LNCaP clone FGC (cell line): ENCODE measurements at regions not wholly inside any gene's neighbourhood (a gene's known extent, or its start where the extent isn't known, plus 50 kb on each side); places are given as distances from the start of the nearest gene placed in this dataset.

Experiments used
- DNase-seq: peaks from one replicate; pipeline ENCODE4 v3.0.0-alpha.2; 2011; ENCODE audit warnings: low read depth
- H3K4me3 ChIP-seq: 2 replicates; pipeline ENCODE4 v1.5.1; 2011; ENCODE audit warnings: mild to moderate bottlenecking, low read depth, low read length, control low read depth
- TF ChIP-seq, protein P1 (sequence below): IDR thresholded peaks from 2 replicates; pipeline ENCODE4 v1.5.1; 2012; ENCODE audit warnings: mild to moderate bottlenecking; ENCODE audit not compliant: control insufficient read depth, insufficient read depth; ENCODE audit errors: extremely low read depth

DNA sequence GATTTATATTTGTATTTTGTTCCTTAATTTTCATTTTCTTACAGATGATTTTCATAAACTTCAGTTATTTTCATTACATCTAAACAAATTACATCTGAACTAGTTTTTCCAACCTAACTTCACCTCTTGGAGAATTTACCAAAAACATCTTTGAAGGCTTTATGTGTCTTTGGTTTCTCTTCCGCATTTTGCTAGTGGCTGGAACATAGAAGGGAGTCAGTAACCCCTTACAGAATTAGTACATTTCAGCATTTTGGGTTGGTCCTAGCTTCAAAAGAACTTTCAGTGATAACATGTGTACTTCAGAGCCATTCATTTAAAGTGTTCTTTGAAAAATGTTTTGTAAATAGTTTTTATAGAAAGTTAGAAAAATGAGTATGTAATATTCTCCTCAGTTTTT, 169.8 kb upstream of the MTPN start:
- DNase-seq, result no peak
- TF ChIP-seq, protein P1, sequence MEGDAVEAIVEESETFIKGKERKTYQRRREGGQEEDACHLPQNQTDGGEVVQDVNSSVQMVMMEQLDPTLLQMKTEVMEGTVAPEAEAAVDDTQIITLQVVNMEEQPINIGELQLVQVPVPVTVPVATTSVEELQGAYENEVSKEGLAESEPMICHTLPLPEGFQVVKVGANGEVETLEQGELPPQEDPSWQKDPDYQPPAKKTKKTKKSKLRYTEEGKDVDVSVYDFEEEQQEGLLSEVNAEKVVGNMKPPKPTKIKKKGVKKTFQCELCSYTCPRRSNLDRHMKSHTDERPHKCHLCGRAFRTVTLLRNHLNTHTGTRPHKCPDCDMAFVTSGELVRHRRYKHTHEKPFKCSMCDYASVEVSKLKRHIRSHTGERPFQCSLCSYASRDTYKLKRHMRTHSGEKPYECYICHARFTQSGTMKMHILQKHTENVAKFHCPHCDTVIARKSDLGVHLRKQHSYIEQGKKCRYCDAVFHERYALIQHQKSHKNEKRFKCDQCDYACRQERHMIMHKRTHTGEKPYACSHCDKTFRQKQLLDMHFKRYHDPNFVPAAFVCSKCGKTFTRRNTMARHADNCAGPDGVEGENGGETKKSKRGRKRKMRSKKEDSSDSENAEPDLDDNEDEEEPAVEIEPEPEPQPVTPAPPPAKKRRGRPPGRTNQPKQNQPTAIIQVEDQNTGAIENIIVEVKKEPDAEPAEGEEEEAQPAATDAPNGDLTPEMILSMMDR, result no peak
- H3K4me3 ChIP-seq, result no peak overlapping the region

DNA sequence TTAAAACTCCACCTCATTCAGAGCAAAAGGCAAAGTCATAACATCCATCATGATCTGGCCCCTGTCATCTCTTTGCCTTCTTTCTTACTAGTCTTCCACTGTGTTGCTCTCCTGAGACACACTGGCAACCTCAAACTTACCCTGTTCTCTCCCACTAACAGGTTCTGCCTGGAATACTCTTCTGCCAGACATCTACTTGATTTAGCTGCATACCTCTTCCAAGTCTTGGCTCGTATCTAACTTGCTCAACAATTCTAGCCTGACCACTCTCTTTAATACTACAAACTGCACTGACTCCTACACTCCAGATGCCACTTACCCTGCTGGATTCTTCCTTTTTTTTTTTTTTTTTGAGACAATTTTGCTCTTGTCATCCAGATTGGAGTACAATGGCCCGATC, 167.0 kb upstream of the MTPN start:
- TF ChIP-seq, protein P1, result no peak
- no peak overlapping the region for H3K4me3 ChIP-seq
- no peak for DNase-seq

DNA sequence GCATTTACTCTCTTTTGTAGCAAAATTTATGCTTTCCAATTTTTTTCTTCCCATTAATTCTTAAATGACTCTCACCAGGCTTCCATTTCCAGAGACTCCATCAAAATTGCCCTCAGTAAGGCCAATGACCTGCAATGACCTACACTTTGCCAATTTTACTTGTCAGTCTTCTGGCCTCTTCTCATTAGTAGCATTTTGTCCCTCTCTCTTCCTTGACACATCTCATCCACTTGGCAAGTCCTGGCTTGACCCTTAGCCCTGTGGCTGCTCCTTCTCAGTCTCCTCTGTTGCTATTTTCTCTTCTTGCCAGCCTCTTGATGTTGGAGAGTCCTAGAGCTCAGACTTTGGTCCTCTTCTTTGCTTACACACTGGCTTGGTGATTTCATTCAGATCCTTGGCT, 166.1 kb upstream of the MTPN start:
- no peak overlapping the region for H3K4me3 ChIP-seq
- TF ChIP-seq, protein P1, result no peak
- no peak for DNase-seq

DNA sequence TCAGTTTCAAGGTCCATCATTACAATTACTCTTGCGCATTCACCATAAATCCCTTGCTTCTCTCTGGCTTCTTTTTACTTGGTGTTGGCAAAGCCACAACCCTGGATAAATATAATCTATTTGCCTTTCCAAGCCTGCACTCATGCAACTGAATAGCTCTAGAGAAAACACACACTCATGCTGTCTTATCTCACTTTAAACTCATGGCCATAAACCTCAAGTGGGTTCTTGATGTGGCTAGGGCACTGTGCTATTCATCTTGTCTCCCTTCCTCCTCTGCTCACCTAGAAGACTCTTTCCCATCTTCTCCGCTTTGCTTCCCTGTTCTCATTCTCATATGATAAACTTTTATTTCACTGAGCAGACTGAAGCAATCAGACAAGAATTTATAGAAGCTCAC, 165.4 kb upstream of the MTPN start:
- TF ChIP-seq, protein P1, result no peak
- no peak overlapping the region for H3K4me3 ChIP-seq
- no peak for DNase-seq

DNA sequence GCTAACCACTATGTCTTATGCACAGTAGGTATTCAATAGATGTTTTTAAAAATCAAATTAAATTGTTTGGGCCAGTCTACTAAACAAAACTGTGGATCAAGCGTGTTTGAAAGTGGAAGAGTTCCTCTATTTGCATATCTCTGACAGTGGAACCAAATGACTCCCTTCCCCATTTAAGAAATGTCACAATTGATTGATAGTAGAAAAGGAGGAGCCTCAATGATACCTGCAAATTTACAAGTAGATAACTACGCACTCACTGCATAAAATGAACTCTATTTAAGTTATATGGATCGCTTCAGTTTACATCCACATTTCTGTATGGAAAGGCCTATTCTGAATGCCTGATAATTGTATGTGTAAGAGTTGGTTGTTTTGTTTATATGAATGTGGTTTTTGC, 163.3 kb upstream of the MTPN start:
- DNase-seq, result no peak
- H3K4me3 ChIP-seq, result no peak overlapping the region
- TF ChIP-seq, protein P1, result no peak

DNA sequence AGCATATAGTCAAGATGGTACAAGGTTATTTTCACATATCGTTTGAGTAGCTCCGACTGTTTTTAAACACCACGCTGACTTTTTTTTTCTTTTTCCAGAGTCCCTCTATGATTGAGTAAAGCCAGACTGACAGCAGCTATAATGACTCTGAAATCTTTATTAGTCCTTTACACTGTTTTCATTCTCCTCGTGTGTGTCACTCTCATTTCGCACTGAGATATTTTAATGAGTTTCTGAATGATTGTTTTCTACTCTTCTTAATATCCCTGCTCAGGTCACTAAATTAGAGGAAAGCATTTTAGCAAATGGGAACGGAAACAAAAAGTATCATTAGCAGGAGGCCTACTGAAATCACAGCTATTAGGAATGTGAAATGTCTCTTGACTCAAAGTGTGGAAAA, 162.3 kb upstream of the MTPN start:
- no peak overlapping the region for H3K4me3 ChIP-seq
- DNase-seq, result no peak
- TF ChIP-seq, protein P1, result no peak

DNA sequence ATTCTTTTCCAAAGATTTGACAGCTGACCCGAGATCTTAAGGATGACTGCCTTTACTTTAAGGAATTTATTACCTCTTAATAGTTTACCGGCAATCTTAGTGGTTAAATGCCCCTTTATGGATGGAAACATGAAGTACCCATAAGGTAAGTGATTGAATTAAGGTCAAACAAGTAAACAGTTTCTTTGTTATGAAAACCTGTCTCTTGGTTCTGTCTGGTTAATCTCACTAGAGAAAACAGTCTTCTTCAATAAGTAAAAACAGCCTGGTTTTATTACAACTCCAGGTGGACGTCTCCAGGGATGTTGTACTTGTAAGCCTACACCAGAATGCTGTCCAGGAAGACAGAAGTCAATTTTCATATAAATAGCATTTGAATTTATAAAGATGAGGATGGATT, 161.8 kb upstream of the MTPN start:
- H3K4me3 ChIP-seq, result no peak overlapping the region

More for the DNA sequence above, 161.8 kb upstream of the MTPN start:
- DNase-seq, result no peak
- TF ChIP-seq, protein P1, result no peak
